ENCODE measurements at regions not wholly inside any gene's neighbourhood (a gene's known extent, or its start where the extent isn't known, plus 50 kb on each side); places are given as distances from the start of the nearest gene placed in this dataset.

DNA sequence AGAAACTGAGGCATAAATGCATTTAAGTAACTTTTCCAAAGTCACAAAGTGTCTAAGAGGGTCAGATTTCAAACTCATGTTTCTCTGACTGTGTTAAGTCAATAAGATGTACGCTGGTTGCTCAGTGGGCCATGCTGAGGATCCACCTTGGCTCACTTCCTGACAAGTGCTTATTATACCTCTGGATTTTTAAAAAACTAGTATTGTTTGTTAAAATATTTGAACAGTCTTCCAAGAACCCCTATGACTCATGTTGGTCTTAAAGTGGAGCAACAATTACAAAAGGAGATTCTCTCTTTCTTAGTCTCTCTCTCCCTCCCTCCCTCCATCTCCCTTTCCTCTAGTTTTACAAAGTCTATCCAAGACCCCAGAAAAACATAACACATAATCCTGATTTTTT, 1050.2 kb downstream of the AGBL1 start:
- TF ChIP-seq RFX5 (IDR thresholded peaks at IDR 0.05) (no peak), RAD21 (conservative IDR thresholded peaks at IDR 0.05 in 1 of 2, IDR thresholded peaks at IDR 0.05 in 1 of 2) (no peak), MAZ (IDR thresholded peaks at IDR 0.05; ENCODE audit: borderline replicate concordance, low read depth, low read length) (no peak)
- TF ChIP-seq, protein P1, sequence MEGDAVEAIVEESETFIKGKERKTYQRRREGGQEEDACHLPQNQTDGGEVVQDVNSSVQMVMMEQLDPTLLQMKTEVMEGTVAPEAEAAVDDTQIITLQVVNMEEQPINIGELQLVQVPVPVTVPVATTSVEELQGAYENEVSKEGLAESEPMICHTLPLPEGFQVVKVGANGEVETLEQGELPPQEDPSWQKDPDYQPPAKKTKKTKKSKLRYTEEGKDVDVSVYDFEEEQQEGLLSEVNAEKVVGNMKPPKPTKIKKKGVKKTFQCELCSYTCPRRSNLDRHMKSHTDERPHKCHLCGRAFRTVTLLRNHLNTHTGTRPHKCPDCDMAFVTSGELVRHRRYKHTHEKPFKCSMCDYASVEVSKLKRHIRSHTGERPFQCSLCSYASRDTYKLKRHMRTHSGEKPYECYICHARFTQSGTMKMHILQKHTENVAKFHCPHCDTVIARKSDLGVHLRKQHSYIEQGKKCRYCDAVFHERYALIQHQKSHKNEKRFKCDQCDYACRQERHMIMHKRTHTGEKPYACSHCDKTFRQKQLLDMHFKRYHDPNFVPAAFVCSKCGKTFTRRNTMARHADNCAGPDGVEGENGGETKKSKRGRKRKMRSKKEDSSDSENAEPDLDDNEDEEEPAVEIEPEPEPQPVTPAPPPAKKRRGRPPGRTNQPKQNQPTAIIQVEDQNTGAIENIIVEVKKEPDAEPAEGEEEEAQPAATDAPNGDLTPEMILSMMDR (IDR thresholded peaks at IDR 0.05) = no peak
